Fibroblast of villous mesenchyme (primary cell): ENCODE measurements at regions not wholly inside any gene's neighbourhood (a gene's known extent, or its start where the extent isn't known, plus 50 kb on each side); places are given as distances from the start of the nearest gene placed in this dataset.

Source experiments
- DNase-seq: peaks from one replicate; pipeline ENCODE4 v3.0.0-alpha.2; 2010; ENCODE audit warnings: low read depth
- H3K4me3 ChIP-seq: 2 replicates; pipeline ENCODE4 v1.5.1; 2011; ENCODE audit warnings: low read depth, mild to moderate bottlenecking, low read length
- CTCF ChIP-seq: IDR thresholded peaks from 2 replicates; pipeline ENCODE4 v1.5.1; 2012; ENCODE audit warnings: low read depth, mild to moderate bottlenecking, low read length; ENCODE audit not compliant: insufficient read depth

GRCh38 chrX:82912382-82912781, 595.7 kb upstream of the POU3F4 start:
- H3K4me3 ChIP-seq, result no peak overlapping the region
- DNase-seq, result no peak
- no peak for TF ChIP-seq CTCF

- DNase-seq, result no peak
- TF ChIP-seq CTCF, result no peak
These were observed 573.1 kb upstream of the POU3F4 start for GRCh38 chrX:82934980-82935379.

GRCh38 chrX:82945332-82945731, 562.8 kb upstream of the POU3F4 start:
- no peak for TF ChIP-seq CTCF
- no peak for DNase-seq
- no peak overlapping the region for H3K4me3 ChIP-seq

More at GRCh38 chrX:82934980-82935379, 573.1 kb upstream of the POU3F4 start:
- H3K4me3 ChIP-seq, result no peak overlapping the region

GRCh38 chrX:82961129-82961528, 547.0 kb upstream of the POU3F4 start:
- no peak for DNase-seq

GRCh38 chrX:82973646-82974045, 534.4 kb upstream of the POU3F4 start:
- DNase-seq, result no peak
- H3K4me3 ChIP-seq, result no peak overlapping the region
- TF ChIP-seq CTCF, result no peak

More at GRCh38 chrX:82961129-82961528, 547.0 kb upstream of the POU3F4 start:
- no peak for TF ChIP-seq CTCF
- no peak overlapping the region for H3K4me3 ChIP-seq

- no peak for DNase-seq
- TF ChIP-seq CTCF, result no peak
- no peak overlapping the region for H3K4me3 ChIP-seq
These were observed 509.9 kb upstream of the POU3F4 start for GRCh38 chrX:82998163-82998562.

- H3K4me3 ChIP-seq, result no peak overlapping the region
- no peak for DNase-seq
- no peak for TF ChIP-seq CTCF
These were observed 504.1 kb upstream of the POU3F4 start for GRCh38 chrX:83004012-83004411.
